NCI-H774 (cell line): ENCODE measurements at regions not wholly inside any gene's neighbourhood (a gene's known extent, or its start where the extent isn't known, plus 50 kb on each side); places are given as distances from the start of the nearest gene placed in this dataset.
A peak's percentile ranks its signal among the peaks of the same experiment; 100 is the strongest.

Experiments used
- DNase-seq: peaks from one replicate; lab custom pipeline; 2025; lab: John Stamatoyannopoulos, UW

GRCh38 chr10:31754803-31755624 lies 173.6 kb downstream of the ARHGAP12 start:
- DNase-seq: no peak

GRCh38 chr10:31753681-31754080 lies 174.9 kb downstream of the ARHGAP12 start:
- DNase-seq: no peak

GRCh38 chr10:31752170-31752569 lies 176.5 kb downstream of the ARHGAP12 start:
- DNase-seq: no peak

GRCh38 chr10:31751738-31752080 lies 176.9 kb downstream of the ARHGAP12 start:
- no peak for DNase-seq

GRCh38 chr10:31751051-31751737 lies 177.4 kb downstream of the ARHGAP12 start:
- DNase-seq: no peak

- DNase-seq: peak; percentile 48
These were observed 178.4 kb downstream of the ARHGAP12 start for GRCh38 chr10:31749981-31750840.

- DNase-seq: peak; percentile 31
These were observed 179.3 kb downstream of the ARHGAP12 start for GRCh38 chr10:31749301-31749700.

- no peak for DNase-seq
These were observed 182.8 kb downstream of the ARHGAP12 start for GRCh38 chr10:31745612-31746376.

- no peak for DNase-seq
These were observed 184.6 kb downstream of the ARHGAP12 start for GRCh38 chr10:31744025-31744424.

- DNase-seq: no peak
These were observed 186.4 kb downstream of the ARHGAP12 start for GRCh38 chr10:31742255-31742654.

- no peak for DNase-seq
These were observed 187.2 kb downstream of the ARHGAP12 start for GRCh38 chr10:31741473-31741872.

GRCh38 chr10:31739711-31740110 lies 188.9 kb downstream of the ARHGAP12 start:
- no peak for DNase-seq

- no peak for DNase-seq
These were observed 189.5 kb downstream of the ARHGAP12 start for GRCh38 chr10:31739146-31739545.

GRCh38 chr10:31731711-31732110 lies 196.9 kb downstream of the ARHGAP12 start:
- DNase-seq: no peak

GRCh38 chr10:31730776-31731175 lies 197.9 kb downstream of the ARHGAP12 start:
- no peak for DNase-seq

GRCh38 chr10:31728698-31729224 lies 199.9 kb downstream of the ARHGAP12 start:
- no peak for DNase-seq

GRCh38 chr10:31725436-31725835 lies 203.2 kb downstream of the ARHGAP12 start:
- no peak for DNase-seq

- DNase-seq: no peak
These were observed 204.3 kb downstream of the ARHGAP12 start for GRCh38 chr10:31724296-31724695.

- no peak for DNase-seq
These were observed 205.4 kb downstream of the ARHGAP12 start for GRCh38 chr10:31723106-31723750.

- DNase-seq: no peak
These were observed 207.5 kb downstream of the ARHGAP12 start for GRCh38 chr10:31721096-31721495.

GRCh38 chr10:31720546-31720945 lies 208.1 kb downstream of the ARHGAP12 start:
- no peak for DNase-seq
